KG1 (cell line): ENCODE measurements at regions not wholly inside any gene's neighbourhood (a gene's known extent, or its start where the extent isn't known, plus 50 kb on each side); places are given as distances from the start of the nearest gene placed in this dataset.
"Not testable (repeated sequence)": the region's sequence is repeated elsewhere in the genome, so short reads cannot be mapped to it uniquely, and the experiment has no call there.

Experiments
- DNase-seq: peaks from one replicate; lab custom pipeline; 2025; lab: John Stamatoyannopoulos, UW

DNA sequence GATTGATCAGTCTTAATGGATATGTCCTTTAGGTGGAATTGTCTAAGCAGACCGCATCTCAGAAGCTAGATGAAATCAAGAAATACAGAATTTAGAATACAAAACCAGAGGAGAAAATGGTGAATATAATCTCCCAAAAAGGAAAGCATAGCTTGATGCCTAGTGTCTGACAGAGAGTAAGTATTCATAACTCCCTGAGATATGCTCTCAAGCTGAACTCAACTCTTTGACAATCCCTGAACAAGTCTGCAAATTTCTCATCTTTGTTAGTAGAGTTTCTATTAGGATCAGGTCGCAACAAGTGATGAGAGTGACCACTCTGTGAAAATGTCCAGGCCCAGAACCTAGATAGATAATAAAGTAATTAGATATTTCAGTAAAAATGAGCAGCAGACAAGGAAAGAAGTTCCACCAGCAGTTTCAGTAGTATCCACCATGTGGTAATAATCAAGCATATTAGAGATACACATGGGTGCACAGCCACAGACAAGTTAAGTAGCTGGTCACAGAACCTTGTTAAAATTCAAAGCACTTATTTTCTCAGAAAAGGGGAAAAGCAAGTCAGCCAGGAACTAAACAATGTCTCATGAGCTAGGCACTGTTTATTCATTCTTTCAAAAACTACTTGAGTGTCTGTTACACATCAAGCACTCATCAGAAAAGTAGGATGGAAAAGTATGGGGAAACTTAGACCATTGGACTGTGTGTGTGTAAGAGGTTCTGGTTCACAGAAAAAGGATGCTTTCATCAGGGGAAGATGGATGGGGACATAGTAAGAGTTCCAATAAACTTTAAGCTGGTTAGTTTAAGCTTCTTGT is 481.5 kb upstream of the TUSC1 start:
- DNase-seq: no peak

DNA sequence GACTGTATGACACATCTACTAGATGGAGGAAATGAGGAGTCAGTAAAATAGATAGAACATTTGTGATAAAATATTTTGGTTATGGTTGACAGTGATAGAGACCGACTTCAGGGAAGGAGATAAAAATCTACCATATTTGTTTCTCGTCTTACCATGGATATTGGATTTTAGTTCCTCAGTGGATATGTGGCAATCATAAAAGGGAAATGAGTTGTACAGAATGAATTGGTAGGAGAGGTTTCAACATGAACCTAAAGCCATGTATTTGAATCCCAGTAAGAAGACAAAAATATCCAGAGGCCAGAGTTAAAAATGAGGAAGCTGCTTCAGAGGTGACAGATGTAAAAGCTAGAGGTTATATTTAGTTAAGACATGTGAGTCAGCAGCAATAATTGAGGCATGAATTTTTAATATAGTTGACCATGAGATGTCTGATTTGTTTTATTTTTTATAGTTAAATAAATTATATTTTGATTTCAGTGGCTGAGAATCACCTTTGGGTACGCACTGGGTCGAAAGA is 480.4 kb upstream of the TUSC1 start:
- DNase-seq: no peak

DNA sequence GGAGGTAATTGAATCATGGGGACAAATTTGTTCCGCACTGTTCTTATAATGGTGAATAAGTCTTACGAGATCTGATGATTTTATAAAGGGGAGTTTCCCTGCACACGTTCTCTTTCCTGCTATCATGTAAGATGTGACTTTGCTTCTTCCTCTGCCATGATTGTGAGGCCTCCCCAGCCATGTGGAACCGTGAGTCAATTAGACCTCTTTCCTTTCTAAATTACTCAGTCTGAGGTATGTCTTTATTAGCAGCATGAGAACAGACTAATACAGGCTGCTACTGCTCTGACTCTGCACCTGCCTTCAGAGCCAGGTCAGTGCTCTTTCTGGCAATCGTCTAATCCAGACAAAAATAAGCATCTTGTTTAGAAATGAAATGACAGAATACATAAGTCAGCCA is 479.2 kb upstream of the TUSC1 start:
- DNase-seq: no peak

DNA sequence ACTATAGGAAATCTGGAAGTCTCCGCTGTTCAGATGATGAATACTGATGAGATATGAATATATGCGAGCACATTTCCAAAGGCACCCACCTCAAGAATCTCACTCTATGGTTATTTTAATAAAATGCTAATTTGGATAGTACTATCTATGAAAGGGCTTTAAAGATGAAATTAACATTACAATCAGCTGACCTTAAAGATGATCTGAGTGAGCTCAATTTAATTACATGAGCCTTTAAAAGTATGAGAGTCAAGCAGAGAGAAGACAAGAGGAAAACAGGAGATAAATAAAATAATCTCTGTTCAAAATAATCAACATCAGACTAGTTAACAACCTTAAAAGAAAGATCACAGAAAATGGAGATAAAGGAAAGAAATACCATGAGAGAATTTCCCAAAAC is 474.1 kb upstream of the TUSC1 start:
- DNase-seq: no peak

DNA sequence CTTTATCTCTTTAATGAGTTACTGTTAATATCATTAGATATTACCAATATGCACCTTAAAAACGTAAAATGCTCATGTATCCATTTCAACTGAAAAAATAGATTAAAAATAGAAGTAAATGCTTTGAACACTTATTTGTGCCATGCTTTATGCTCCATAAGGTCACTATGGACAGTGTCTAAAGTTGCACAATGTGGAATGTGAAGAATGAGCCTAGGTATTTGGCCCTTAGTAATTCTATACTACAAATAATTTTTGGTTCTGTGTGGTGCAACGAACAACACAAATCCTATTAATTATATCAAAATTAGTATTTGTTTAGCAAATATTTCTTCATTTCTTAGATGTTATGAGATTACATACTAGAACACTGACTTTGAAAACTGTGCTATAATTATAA is 469.9 kb upstream of the TUSC1 start:
- DNase-seq: no peak

DNA sequence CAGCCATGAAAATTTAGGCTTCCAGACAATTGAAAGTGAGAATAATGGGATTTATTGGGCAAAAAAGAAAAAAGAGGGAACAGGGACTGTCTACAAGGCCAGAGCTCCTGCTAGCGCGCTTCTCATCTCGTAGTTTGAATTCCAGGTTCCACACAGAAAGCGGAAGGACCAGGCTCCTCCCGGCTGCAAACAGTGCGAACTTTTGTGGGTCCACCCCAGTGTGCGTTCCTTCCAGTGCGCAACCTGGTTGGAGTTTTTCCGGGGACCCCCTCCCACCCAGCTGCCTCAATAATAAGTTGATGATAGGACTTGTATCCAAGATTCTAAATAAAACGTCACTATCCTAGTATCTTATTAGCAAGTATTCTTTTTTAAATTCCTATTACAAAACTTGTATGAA is 467.7 kb upstream of the TUSC1 start:
- no peak for DNase-seq

DNA sequence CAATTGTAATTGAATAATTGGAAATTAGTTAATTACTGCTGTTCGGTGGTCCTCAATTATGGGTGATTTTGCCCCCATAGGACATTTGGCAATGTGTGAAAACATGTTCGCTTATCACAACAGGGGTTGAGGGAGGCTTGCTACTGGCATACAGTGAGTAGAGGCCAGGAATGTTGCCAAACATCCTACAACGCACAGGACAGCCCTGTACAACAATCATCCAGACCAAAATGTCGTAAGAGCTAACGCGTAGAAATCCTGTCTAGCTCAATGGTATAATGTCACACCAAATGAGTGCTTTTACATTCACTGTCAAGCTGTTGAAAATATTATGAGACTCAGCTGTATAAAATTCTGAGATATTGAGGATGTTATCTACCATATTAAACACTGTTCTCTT is 464.4 kb upstream of the TUSC1 start:
- DNase-seq: no peak

DNA sequence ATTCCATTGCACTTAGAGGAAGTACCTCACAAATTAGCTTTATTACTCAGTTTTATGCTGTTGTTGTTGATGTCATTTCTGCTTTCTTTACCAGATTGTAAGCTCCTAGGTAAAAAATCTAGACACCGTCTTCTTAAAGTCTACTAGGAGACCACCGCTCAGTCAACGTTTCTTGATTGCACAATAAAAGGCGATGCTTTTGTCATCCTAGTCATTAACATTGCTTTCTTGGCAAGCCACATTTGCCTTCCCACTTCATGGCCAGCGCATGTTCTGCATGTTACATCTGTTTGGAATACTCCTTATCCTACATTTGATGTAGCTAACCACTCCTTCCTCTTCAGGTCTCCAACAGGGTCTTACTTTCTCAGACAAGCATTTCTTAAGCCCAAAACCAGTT is 464.0 kb upstream of the TUSC1 start:
- DNase-seq: no peak

DNA sequence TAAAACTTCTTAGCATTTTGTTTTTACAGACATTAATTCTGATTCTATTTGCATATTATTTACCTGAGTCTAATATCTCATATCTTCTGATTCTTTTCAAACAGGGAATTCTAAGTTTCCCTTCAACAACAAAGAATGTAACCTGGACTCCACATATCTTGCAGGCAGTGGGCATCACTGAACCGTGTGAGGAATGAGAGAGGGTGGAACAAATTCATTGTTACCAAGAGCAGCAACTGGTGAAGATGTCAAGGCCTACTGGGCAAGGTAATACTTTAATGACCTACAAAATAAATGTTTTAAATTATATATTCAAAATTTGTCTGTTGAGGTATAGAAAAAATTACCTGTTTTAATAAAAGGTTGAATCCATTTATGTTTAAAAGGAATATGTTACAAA is 455.3 kb upstream of the TUSC1 start:
- no peak for DNase-seq

DNA sequence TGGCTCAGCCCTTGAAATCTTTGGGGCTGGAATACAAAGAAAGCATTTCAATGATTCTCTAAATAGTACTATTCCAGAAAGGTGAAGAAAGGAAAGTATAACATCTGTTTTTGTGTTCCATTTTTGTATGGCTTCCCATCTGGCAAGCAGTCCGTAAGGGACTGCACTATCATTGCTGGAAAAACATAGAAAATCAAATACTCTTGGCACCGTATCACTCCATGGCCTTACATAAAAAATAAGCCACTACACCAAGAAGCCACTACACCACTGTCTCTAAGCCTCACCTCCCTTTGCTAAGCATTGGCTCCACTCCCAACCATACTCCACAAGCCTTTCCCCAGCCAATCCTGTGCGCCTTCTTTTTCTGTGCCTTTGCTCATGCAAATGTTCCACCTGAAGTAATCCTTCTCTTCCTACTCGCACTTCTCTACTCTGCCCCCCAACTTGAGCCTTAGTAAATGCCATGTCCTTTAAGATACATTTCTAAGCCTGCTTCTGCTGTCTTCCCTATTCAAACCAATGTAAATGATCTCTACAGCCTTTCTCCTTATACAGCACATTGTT is 454.6 kb upstream of the TUSC1 start:
- no peak for DNase-seq

DNA sequence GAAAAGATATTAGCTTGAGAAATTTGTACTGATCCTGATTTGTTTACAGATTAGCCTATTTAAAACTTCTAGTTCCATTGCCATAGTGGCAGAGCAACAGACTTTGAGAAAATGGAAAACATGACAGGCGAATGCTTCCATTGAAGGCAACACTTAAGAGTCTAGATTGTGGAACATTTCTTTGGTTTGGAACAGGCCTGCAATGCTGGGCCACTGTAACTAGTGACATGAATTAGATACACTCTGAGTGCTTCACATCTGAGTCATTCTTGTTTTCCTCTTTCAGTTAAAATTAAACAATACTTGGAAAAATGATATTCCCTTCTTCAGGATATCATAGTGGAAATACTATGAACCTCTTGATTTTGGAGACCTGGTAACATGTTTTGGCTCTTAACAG is 453.6 kb upstream of the TUSC1 start:
- DNase-seq: no peak

DNA sequence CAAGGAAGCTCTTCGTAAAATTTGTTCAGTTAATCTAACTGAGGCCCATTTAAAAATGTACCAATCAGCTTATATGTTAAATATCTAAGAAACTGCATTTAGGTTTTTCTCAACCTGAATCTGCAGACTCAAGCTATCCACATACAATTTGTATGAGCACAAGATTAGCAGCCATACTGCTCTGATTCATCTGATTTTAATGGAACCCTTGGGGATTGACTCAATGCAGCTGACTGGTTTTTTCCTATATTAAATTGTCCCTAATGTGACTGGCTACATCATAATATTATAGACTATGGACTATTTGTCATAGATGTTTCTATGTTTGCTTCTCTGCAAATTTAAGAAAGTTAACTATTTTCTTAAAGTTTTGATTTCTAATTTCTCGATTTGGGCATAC is 451.0 kb upstream of the TUSC1 start:
- DNase-seq: no peak

DNA sequence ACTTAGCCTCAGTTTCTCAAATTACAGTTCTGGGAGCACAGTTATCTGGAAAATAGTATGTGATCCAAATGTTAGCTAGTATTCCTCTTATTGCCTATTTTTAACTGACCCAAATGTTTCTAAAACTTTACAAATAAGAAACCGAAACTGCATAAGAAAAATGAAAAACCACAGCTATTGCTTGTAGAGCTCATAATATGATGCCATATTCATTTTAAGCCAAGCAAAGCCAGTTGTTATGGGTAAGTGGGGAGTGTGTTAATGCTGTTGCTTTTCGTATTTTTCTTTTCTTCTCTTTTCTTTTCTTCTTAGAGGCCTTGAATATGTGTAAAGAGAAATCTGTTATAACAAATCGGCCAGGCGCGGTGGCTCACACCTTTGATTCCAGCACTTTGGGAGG is 447.4 kb upstream of the TUSC1 start:
- DNase-seq: no peak

DNA sequence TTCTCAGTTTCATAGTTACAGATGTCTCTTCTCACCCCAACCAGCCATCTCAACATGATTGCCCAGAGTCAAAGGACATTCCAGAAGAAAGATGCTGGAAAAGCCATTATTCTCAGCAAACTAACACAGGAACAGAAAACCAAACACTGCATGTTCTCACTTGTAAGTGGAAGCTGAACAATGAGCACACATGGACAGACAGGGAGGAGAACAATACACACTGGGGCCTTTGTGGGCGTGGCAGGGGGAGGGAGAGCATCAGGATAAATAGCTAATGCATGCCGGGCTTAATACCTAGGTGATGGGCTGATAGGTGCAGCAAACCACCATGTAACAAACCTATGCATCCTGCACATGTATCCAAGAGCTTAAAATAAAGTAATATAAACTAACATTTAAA is 437.8 kb upstream of the TUSC1 start:
- not testable (repeated sequence) for DNase-seq

DNA sequence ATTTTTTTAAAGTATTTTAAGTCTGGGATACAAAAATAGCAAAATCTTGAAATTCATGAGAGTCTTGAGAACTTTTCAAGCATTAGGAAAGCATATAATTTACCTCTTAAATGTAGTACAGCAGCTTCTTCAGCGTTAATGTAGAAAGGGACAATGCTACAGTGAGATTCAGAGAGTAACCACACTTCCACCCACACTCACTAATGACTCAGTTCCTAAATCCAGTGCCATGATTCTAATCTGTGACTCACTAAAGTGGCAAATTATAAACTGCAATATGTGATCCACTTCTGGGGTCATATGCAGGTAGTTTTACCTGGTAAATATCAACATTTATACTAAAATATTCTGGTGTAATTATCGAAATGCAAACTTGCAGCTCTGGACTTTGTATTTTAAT is 434.5 kb upstream of the TUSC1 start:
- no peak for DNase-seq

DNA sequence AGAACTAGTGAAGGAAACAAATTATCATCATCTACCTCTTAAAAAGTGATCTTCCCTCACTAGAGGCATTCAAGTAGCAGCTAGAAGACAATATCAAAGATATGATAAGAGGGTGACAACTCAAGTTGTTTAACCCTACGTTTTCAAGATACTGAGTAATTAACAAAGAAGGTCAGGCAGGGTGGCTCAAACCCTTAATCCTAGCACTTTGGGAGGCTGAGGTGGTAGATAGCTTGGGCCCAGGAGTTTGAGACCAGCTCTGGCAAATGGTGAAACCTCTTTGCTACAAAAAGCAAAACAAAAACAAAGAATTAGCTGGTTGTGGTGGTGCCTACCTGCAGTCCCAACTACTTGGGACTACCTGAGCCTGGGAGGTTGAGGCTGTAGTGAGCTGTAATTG is 408.2 kb upstream of the TUSC1 start:
- no peak for DNase-seq

DNA sequence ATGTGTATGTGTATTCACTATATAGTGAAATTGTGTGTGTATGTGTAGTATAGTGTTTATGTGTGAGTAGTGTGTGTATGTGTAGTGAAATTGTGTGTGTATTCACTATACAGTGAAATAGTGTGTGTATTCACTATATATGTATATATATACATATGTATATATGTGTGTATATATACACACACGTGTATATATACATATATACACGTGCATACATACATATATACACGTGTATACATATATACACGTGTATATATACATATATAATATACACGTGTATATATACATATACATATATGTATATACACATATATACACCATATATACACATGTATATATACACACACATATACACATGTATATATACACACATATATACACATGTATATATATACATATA is 403.6 kb upstream of the TUSC1 start:
- no peak for DNase-seq

DNA sequence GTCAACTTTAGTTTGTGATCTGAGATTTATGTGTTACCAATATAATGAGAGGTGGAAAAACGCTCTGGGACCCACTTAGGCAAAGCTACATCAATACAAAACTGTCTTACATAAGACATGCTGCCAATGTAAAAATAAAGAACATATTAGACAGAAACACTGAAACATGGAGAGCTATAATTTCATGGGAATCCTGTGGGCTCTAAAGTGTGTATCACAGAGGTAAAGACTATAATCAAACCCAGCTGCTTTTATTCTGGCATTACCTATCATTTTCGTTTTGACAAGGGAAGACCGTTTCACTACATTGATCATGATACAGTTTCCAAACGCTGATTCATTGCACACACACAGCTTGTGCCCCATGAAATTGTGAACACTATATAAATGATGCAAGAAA is 400.5 kb upstream of the TUSC1 start:
- no peak for DNase-seq

DNA sequence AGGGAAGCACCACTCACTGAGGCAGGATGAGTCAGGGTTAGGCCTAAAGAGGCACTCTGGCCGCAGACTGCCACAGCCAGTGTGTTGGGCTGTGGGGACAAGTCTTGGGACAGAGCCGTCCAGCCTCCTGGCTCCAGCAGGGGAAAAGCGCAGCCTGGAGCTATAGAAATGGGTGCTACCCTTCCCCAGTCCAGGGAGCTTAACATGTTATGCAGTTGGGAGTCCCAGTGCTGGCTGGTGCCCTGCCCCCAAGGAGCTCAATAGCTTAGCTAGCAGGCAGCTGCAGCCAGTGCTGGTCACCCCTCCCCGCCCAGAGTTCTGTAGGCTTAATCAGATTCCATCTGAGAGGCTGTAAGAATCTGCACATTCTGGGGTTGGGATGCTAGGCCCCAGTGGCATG is 399.6 kb upstream of the TUSC1 start:
- DNase-seq: no peak

DNA sequence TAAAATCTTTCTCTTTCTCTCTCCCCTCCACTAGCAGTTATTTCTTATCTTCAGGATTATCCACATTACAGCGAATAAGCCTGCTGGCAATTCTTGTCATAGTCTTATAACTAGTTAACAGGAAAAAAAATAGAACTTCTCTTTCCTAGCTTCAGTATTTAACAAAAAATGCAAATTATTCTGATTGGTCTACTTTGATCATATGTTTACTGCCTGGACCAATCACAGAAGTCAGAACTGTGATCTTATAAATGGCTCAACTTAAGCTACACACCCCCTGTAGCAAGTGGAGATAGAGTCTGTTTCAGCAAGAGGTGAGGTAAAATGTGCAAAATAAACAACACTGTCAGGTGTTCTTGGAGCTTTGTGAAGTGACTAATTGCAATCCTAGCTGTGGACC is 389.4 kb upstream of the TUSC1 start:
- no peak for DNase-seq

DNA sequence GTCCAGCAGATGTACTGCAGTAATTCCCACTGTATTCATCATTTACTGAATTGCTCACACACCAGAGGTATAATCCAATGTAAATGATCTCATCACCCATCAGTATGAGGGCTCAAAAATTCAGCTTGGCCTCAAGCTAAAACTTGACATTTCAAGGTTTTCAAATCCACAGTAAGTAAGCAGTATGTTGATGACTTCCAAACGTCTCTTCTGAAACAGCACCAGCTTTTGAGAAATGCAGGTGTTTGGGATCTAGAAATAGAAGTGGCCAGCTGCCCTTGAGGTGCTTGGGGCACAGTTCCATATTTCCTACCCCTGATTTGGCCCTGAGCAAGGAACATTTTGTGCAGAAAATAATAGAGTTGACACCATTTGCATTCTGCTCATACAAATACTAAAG is 388.0 kb upstream of the TUSC1 start:
- no peak for DNase-seq

DNA sequence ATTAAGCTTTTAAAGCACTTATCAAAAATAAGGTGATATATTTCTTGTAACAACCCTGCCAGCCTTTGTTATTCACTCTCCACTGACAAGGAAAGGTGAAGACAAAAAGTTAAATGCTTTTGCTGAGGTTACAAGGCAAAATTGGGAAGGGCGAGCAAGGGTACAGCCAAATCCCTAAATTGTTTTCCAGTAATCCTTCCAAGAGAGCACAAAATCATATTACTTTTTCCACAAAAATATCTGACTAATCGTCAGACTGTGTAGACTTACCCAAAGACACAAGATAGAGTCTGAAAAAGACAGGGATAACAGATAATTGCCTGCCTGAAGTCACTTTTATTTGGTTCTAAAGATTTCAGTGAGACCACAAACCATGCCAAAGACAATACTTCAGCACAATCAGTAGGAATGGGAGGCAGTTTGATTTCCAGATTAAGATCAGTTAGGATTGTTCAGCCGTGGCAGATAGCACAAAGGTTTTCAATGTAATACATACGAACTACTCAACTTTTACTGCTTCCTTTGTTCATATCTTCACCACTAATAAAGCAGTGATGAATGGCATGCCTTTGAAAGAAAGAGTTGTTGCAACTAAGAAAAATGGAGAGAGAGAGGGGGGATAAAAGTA is 383.8 kb upstream of the TUSC1 start:
- no peak for DNase-seq

DNA sequence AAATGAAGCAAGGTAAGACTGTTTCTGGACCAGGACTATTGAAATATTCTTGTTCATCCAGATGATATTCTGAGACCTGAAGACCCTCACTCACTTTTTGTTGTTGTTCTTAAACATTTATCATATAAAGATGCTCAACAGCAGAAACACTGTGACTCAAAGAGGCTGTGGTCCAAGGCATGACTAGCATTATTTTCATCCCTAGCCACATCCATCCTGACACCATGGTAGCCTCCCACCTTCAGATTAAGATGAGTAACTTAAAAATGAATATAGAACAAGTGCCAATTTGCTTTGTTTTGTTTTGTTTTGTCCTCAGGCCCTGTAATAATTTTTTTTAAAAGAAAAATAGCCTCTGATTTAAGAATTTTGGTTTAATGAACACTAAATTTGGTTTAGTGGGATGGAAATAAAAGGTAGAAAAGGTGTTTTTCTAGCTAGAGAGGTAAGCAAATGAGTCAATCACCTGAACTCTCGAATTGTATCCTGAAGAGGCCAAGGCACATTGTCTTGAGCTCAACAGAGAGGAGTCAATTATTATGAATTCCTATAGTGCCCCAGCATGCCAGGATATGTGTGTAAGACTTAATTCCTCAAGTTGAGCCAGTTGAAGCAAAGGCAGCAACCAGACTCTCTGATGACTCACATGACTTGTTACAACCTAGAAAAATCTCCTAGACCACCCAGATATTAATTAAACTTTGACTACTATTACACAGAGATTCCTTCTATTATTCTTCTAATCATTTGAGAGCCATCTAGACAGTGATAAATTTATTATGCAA is 380.1 kb upstream of the TUSC1 start:
- DNase-seq: no peak
